HCT116 (cell line): ENCODE measurements at regions not wholly inside any gene's neighbourhood (a gene's known extent, or its start where the extent isn't known, plus 50 kb on each side); places are given as distances from the start of the nearest gene placed in this dataset.

ENCODE experiments used
- ATAC-seq: fragments of 200-7000 bp; cut with Tn5 transposase; 2 replicates; pipeline ENCODE4 v1.9.1; 2020; ENCODE audit warnings: mild to moderate bottlenecking, moderate library complexity
- BruUV-seq: library from RNA; stranded (reverse); fragments of 400-500 nt; replicated peaks from 2 replicates; lab custom pipeline; 2021; lab: Mats Ljungman, UMichigan
- CTCF ChIA-PET: fragments of 300-600 bp; sonication (Branson Sonifier 250); formaldehyde crosslinking; loops from one replicate; lab custom pipeline; 2021; ENCODE audit warnings: antibody characterized with exemption; lab: Charles Lee
- POLR2A ChIA-PET: fragments of 300-600, 350-600 bp; sonication (Branson Sonifier 250); formaldehyde crosslinking; loops from one replicate; lab custom pipeline; 2021; ENCODE audit warnings: antibody characterized with exemption; lab: Charles Lee
- RAD21 ChIA-PET, 2 experiments: fragments of 300-600 bp; sonication (Branson Sonifier 250); formaldehyde crosslinking; loops; one replicate each; lab custom pipeline; 2023; ENCODE audit warnings: low total read pairs in 2 of 2; ENCODE audit not compliant: uncharacterized antibody in 2 of 2, unreplicated experiment in 2 of 2, low non-redundant PET in 1 of 2; lab: Charles Lee
- DNase-seq: peaks from one replicate; pipeline ENCODE4 v3.0.0-alpha.2; 2010; ENCODE audit warnings: low read depth, low spot score
- H2AFZ ChIP-seq: fragments of 200-600 bp; shearing (Covaris generic), sonication (generic); 2 replicates; pipeline ENCODE4 v1.6.1; 2017; ENCODE audit warnings: low read depth, mixed run types, mixed read lengths, antibody characterized with exemption, low read length; ENCODE audit not compliant: poor library complexity, severe bottlenecking
- H3K27ac ChIP-seq: 2 replicates; pipeline ENCODE4 v1.5.1; 2012; ENCODE audit warnings: low read depth, low read length
- H3K27me3 ChIP-seq: fragments of 200-600 bp; sonication (generic); 2 replicates; pipeline ENCODE4 v1.6.1; 2016; ENCODE audit warnings: mixed run types, low read length, mixed read lengths; ENCODE audit not compliant: insufficient read depth
- H3K36me3 ChIP-seq, 2 experiments: fragments of 200-500 bp in 1 of 2; fragments of 200-600 bp in 1 of 2; sonication (Bioruptor generic) in 1 of 2; sonication (generic) in 1 of 2; 2 replicates each; pipeline versions ENCODE4 v1.5.1 to v1.6.1; 2014 to 2016; ENCODE audit warnings: low read length in 2 of 2, inconsistent platforms in 1 of 2, mixed read lengths in 1 of 2, mixed run types in 1 of 2; ENCODE audit not compliant: insufficient read depth in 2 of 2, control insufficient read depth in 1 of 2
- H3K4me1 ChIP-seq, 2 experiments: fragments of 200-600 bp in 1 of 2; sonication (generic) in 1 of 2; 2 replicates each; pipeline versions ENCODE4 v1.5.1 to v1.6.1; 2012 to 2017; ENCODE audit warnings: low read length in 2 of 2, inconsistent platforms in 1 of 2, mild to moderate bottlenecking in 1 of 2, mixed read lengths in 1 of 2, mixed run types in 1 of 2, moderate library complexity in 1 of 2; ENCODE audit not compliant: insufficient read depth in 2 of 2, control insufficient read depth in 1 of 2
- H3K4me2 ChIP-seq: fragments of 200-600 bp; sonication (generic); 2 replicates; pipeline ENCODE4 v1.6.1; 2017; ENCODE audit warnings: mixed run types, low read length, mixed read lengths
- H3K4me3 ChIP-seq, 2 experiments: fragments of 200-600 bp in 1 of 2; sonication (generic) in 1 of 2; replicated peaks in 1 of 2; 2 replicates each; pipeline ENCODE4 v1.5.1; 2011 to 2016; ENCODE audit warnings: low read length in 2 of 2, control low read depth in 1 of 2, low read depth in 1 of 2, mild to moderate bottlenecking in 1 of 2, mixed read lengths in 1 of 2, mixed run types in 1 of 2
- H3K79me2 ChIP-seq: fragments of 200-600 bp; sonication (generic); 2 replicates; pipeline ENCODE4 v1.6.1; 2017; ENCODE audit warnings: mild to moderate bottlenecking, mixed run types, low read length, moderate library complexity, mixed read lengths; ENCODE audit not compliant: insufficient read depth
- H3K9ac ChIP-seq: fragments of 200-600 bp; sonication (generic); 2 replicates; pipeline ENCODE4 v1.6.1; 2016; ENCODE audit warnings: low read length, mixed read lengths
- H3K9me2 ChIP-seq: fragments of 200-600 bp; sonication (generic), shearing (Covaris generic); 2 replicates; pipeline ENCODE4 v1.6.1; 2017; ENCODE audit warnings: mixed run types, mild to moderate bottlenecking, moderate library complexity; ENCODE audit not compliant: insufficient read depth
- H3K9me3 ChIP-seq, 2 experiments: fragments of 200-500 bp in 1 of 2; fragments of 200-600 bp in 1 of 2; sonication (Bioruptor generic) in 1 of 2; sonication (generic) in 1 of 2; 2 replicates each; pipeline ENCODE4 v1.6.1; 2014 to 2017; ENCODE audit warnings: low read length in 2 of 2, mixed read lengths in 2 of 2, inconsistent platforms in 1 of 2, low read depth in 1 of 2, mild to moderate bottlenecking in 1 of 2, mixed run types in 1 of 2, moderate library complexity in 1 of 2; ENCODE audit not compliant: control insufficient read depth in 1 of 2, insufficient read depth in 1 of 2
- H4K20me1 ChIP-seq: fragments of 200-600 bp; sonication (generic), shearing (Covaris generic); 2 replicates; pipeline ENCODE4 v1.6.1; 2017; ENCODE audit warnings: mixed run types, mild to moderate bottlenecking, moderate library complexity; ENCODE audit not compliant: insufficient read depth
- CBX3 ChIP-seq: IDR thresholded peaks from 2 replicates; pipeline ENCODE4 v1.6.1; 2012; ENCODE audit warnings: low read depth
- EGR1 ChIP-seq: IDR thresholded peaks from 2 replicates; pipeline ENCODE4 v1.6.1; 2012; ENCODE audit warnings: low read depth
- EZH2 ChIP-seq: fragments of 200-600 bp; sonication (generic); IDR thresholded peaks from 2 replicates; pipeline ENCODE4 v1.6.1; 2017; ENCODE audit warnings: antibody characterized with exemption, mixed run types
- EZH2phosphoT487 ChIP-seq: fragments of 200-600 bp; IDR thresholded peaks from 2 replicates; pipeline ENCODE4 v1.6.1; 2018; ENCODE audit warnings: antibody characterized with exemption, borderline replicate concordance
- FOSL1 ChIP-seq: IDR thresholded peaks from 2 replicates; pipeline ENCODE4 v1.6.1; 2012; ENCODE audit warnings: low read depth
- RAD21 ChIP-seq: IDR thresholded peaks from 2 replicates; pipeline ENCODE4 v1.6.1; 2012; ENCODE audit warnings: low read depth, mild to moderate bottlenecking
- SP1 ChIP-seq: IDR thresholded peaks from 2 replicates; pipeline ENCODE4 v1.6.1; 2012; ENCODE audit warnings: low read depth
- SRF ChIP-seq: IDR thresholded peaks from 2 replicates; pipeline ENCODE4 v1.6.1; 2012; ENCODE audit warnings: low read depth
- TCF7L2 ChIP-seq: IDR thresholded peaks from 2 replicates; pipeline ENCODE4 v1.7.0; 2011; ENCODE audit warnings: borderline replicate concordance, inconsistent platforms; ENCODE audit not compliant: insufficient read depth, insufficient read length; ENCODE audit errors: extremely low read depth
- YY1 ChIP-seq: IDR thresholded peaks from 2 replicates; pipeline ENCODE4 v1.6.1; 2011; ENCODE audit warnings: low read length, low read depth, moderate library complexity, mild to moderate bottlenecking; ENCODE audit not compliant: insufficient replicate concordance; ENCODE audit errors: extremely low read depth
- ZFX ChIP-seq: fragments of 450-650 bp; IDR thresholded peaks from 2 replicates; pipeline ENCODE4 v1.6.1; 2017
- ZNF274 ChIP-seq: fragments of 200-500 bp; sonication (Bioruptor generic); IDR thresholded peaks from 2 replicates; pipeline ENCODE4 v1.6.1; 2014; ENCODE audit warnings: mild to moderate bottlenecking, low read depth, low read length, inconsistent platforms
- intact Hi-C: fragments of 100-400 bp; cut with micrococcal nuclease; formaldehyde crosslinking; loops from 2 replicates; pipeline ENCODE4 v1.10.0; 2022
- TF ChIP-seq, protein P1 (sequence below), 3 experiments: fragments of 200-600 bp in 1 of 3; sonication (generic) in 1 of 3; IDR thresholded peaks in 2 of 3; conservative IDR thresholded peaks in 1 of 3; 2 replicates each; pipeline ENCODE4 v1.5.1; 2012 to 2017; ENCODE audit warnings: low read depth in 2 of 3, low read length in 2 of 3, antibody characterized with exemption in 1 of 3, borderline replicate concordance in 1 of 3, control low read depth in 1 of 3, mild to moderate bottlenecking in 1 of 3, mixed read lengths in 1 of 3, mixed run types in 1 of 3, moderate library complexity in 1 of 3; ENCODE audit not compliant: insufficient read depth in 1 of 3
- TF ChIP-seq, protein P2 (sequence below): IDR thresholded peaks from 2 replicates; pipeline ENCODE4 v1.6.1; 2011; ENCODE audit warnings: mild to moderate bottlenecking, low read length, moderate library complexity; ENCODE audit not compliant: insufficient replicate concordance; ENCODE audit errors: extremely low read depth
- TF ChIP-seq, protein P3 (sequence below): IDR thresholded peaks from 2 replicates; pipeline ENCODE4 v1.6.1; 2012

DNA sequence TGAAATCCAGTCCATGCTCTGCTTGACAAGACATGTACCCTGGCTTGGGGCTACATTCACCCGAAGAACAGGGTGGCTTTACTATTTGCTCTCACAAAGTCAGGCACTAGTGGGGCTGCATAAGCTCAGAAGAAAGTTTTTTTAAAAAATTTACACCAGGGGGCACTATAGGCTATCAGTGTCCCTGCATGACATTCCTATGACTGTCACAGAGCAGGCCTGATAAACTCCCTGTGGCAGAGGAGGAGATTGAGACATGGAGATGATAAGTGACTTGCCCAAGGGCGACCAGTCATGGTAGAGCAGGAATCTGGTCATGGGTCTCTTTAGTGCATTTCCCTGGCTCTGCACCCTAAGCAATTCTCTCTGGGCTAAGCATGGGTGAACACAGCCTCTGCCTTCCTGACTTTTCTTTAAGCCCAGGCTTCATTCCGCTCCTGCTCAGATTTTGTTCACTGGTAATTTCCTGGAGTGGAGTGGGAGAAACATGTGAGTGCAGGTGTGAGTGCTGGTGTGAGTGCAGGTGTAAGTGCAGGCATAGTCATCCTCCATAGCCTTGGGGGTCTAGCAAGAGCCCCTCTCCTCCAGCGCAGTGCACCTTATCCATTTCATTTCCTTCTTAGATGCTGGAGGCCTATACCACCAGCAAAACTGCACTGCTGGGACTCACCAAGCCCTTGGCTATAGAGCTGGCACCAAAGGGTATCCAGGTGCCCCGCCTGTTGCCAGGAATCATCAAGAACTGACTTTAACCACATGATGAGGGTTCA lies 91.6 kb downstream of the DHRS2 start:
- peaks cover 0 to 4% of the 10 kb centered on the region in 2 experiments; a peak in 1 of 4 replicates for H3K4me1 ChIP-seq
- CTCF ChIA-PET = interaction anchor here (2.4 to 4.3 kb wide), 2 partner anchors 183 kb away, joined by 13 to 21 read pairs; no protein-coding TSS in a partner anchor
- no peak overlapping the region for H3K27ac ChIP-seq
- no peak overlapping the region for H2AFZ ChIP-seq
- no peaks in the 10 kb centered on the region for H3K27me3 ChIP-seq
- no TSS peak for BruUV-seq
- no peaks in the 10 kb centered on the region for H4K20me1 ChIP-seq
- peak; percentile 56 for DNase-seq
- POLR2A ChIA-PET = no interaction called here
- TF ChIP-seq RAD21 = peak; percentile 71
- no peak for TF ChIP-seq ZNF274
- TF ChIP-seq, protein P1, sequence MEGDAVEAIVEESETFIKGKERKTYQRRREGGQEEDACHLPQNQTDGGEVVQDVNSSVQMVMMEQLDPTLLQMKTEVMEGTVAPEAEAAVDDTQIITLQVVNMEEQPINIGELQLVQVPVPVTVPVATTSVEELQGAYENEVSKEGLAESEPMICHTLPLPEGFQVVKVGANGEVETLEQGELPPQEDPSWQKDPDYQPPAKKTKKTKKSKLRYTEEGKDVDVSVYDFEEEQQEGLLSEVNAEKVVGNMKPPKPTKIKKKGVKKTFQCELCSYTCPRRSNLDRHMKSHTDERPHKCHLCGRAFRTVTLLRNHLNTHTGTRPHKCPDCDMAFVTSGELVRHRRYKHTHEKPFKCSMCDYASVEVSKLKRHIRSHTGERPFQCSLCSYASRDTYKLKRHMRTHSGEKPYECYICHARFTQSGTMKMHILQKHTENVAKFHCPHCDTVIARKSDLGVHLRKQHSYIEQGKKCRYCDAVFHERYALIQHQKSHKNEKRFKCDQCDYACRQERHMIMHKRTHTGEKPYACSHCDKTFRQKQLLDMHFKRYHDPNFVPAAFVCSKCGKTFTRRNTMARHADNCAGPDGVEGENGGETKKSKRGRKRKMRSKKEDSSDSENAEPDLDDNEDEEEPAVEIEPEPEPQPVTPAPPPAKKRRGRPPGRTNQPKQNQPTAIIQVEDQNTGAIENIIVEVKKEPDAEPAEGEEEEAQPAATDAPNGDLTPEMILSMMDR (IDR thresholded peaks at IDR 0.05 in 2 of 3, conservative IDR thresholded peaks at IDR 0.05 in 1 of 3; ENCODE audit: borderline replicate concordance in 1 of 3, insufficient read depth in 1 of 3, low read depth in 2 of 3, low read length in 2 of 3) = peak; percentile 43 to 62 (median 58); a peak in 4 of 6 replicates
- H3K36me3 ChIP-seq = no peaks in the 10 kb centered on the region
- H3K4me2 ChIP-seq = no peak overlapping the region
- no peaks in the 10 kb centered on the region for H3K79me2 ChIP-seq
- H3K9me2 ChIP-seq = no peaks in the 10 kb centered on the region
- H3K9me3 ChIP-seq = no peaks in the 10 kb centered on the region
- RAD21 ChIA-PET = interaction anchor here in 1 of 2 experiments (1.0 kb wide), 1 partner anchor 183 kb away, joined by 3 read pairs; no protein-coding TSS in a partner anchor
- no peak overlapping the region for H3K4me3 ChIP-seq
- H3K9ac ChIP-seq = no peak overlapping the region
- ATAC-seq = peak; percentile 95
- intact Hi-C loops = loop anchor here (1.0 to 2.0 kb wide), 4 partner anchors 95 to 227 kb away; no protein-coding TSS in a partner anchor

DNA sequence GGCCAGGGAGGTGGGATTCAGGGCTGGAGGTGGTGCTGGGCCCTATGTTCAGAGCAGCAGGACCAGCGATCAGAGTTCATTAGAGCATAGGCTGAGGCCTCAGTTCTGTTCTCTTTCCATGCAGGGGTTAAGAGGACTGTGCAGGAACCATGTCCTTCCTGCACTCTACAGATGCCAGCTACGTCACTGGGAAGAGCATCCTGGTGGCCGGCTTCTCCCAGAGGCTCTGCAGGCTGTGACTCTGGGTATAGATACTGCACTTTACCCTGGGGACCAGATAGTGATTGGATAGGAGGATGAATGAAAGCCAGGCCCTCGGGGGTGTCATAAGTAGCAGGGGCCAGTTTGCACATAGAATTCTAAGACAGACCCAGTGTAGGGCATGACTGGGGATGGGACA lies 92.6 kb downstream of the DHRS2 start:
- DNase-seq (no peak), ATAC-seq (no peak)
- Histone ChIP-seq H3K27me3 (no peaks in the 10 kb centered on the region), H3K9me2 (no peaks in the 10 kb centered on the region), H3K4me1 (peaks cover 0 to 4% of the 10 kb centered on the region in 2 experiments; a peak in 1 of 4 replicates), H3K36me3 (no peaks in the 10 kb centered on the region), H3K4me3 (no peak overlapping the region), H4K20me1 (no peaks in the 10 kb centered on the region), H2AFZ (no peak overlapping the region), H3K27ac (no peak overlapping the region), H3K9me3 (no peaks in the 10 kb centered on the region), H3K79me2 (no peaks in the 10 kb centered on the region), H3K9ac (no peak overlapping the region), H3K4me2 (no peak overlapping the region)
- ChIA-PET CTCF (interaction anchor here (4.3 kb wide), 1 partner anchor 182 kb away, joined by 21 read pairs; no protein-coding TSS in a partner anchor), RAD21 (interaction anchor here in 1 of 2 experiments (1.0 kb wide), 1 partner anchor 182 kb away, joined by 3 read pairs; no protein-coding TSS in a partner anchor), POLR2A (no interaction called here)
- no TSS peak for BruUV-seq
- intact Hi-C loops = no loop called here
- TF ChIP-seq EZH2 (no peak), CBX3 (no peak), FOSL1 (no peak), SRF (no peak), YY1 (no peak), EZH2phosphoT487 (no peak), EGR1 (no peak), TCF7L2 (no peak), RAD21 (no peak), ZFX (no peak), SP1 (no peak)
- TF ChIP-seq, protein P2, sequence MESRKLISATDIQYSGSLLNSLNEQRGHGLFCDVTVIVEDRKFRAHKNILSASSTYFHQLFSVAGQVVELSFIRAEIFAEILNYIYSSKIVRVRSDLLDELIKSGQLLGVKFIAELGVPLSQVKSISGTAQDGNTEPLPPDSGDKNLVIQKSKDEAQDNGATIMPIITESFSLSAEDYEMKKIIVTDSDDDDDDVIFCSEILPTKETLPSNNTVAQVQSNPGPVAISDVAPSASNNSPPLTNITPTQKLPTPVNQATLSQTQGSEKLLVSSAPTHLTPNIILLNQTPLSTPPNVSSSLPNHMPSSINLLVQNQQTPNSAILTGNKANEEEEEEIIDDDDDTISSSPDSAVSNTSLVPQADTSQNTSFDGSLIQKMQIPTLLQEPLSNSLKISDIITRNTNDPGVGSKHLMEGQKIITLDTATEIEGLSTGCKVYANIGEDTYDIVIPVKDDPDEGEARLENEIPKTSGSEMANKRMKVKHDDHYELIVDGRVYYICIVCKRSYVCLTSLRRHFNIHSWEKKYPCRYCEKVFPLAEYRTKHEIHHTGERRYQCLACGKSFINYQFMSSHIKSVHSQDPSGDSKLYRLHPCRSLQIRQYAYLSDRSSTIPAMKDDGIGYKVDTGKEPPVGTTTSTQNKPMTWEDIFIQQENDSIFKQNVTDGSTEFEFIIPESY = no peak
- TF ChIP-seq, protein P3, sequence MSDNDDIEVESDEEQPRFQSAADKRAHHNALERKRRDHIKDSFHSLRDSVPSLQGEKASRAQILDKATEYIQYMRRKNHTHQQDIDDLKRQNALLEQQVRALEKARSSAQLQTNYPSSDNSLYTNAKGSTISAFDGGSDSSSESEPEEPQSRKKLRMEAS = no peak
